ENCODE measurements at regions not wholly inside any gene's neighbourhood (a gene's known extent, or its start where the extent isn't known, plus 50 kb on each side); places are given as distances from the start of the nearest gene placed in this dataset.
A peak's percentile ranks its signal among the peaks of the same experiment; 100 is the strongest.
"Not testable (repeated sequence)": the region's sequence is repeated elsewhere in the genome, so short reads cannot be mapped to it uniquely, and the experiment has no call there.

- DNase-seq (ENCODE audit: low spot score), result not testable (repeated sequence)
These were observed 357.3 kb upstream of the WSB1 start for GRCh38 chr17:26936645-26937044.

GRCh38 chr17:26937750-26938322 is 356.1 kb upstream of the WSB1 start:
- not testable (repeated sequence) for DNase-seq (ENCODE audit: low spot score)

- not testable (repeated sequence) for DNase-seq (ENCODE audit: low spot score)
These were observed 354.2 kb upstream of the WSB1 start for GRCh38 chr17:26939755-26940154.

- not testable (repeated sequence) for DNase-seq (ENCODE audit: low spot score)
These were observed 353.3 kb upstream of the WSB1 start for GRCh38 chr17:26940587-26940986.

GRCh38 chr17:26962255-26963162 is 331.4 kb upstream of the WSB1 start:
- DNase-seq (ENCODE audit: low spot score), result no peak

GRCh38 chr17:26963163-26963503 is 330.8 kb upstream of the WSB1 start:
- no peak for DNase-seq (ENCODE audit: low spot score)

GRCh38 chr17:26965898-26966624 is 327.9 kb upstream of the WSB1 start:
- not testable (repeated sequence) for DNase-seq (ENCODE audit: low spot score)

- DNase-seq (ENCODE audit: low spot score), result not testable (repeated sequence)
These were observed 327.2 kb upstream of the WSB1 start for GRCh38 chr17:26966625-26967179.

- not testable (repeated sequence) for DNase-seq (ENCODE audit: low spot score)
These were observed 312.0 kb upstream of the WSB1 start for GRCh38 chr17:26981845-26982425.

GRCh38 chr17:26982563-26982962 is 311.4 kb upstream of the WSB1 start:
- DNase-seq (ENCODE audit: low spot score), result not testable (repeated sequence)

- not testable (repeated sequence) for DNase-seq (ENCODE audit: low spot score)
These were observed 306.1 kb upstream of the WSB1 start for GRCh38 chr17:26987851-26988250.

GRCh38 chr17:26994648-26995047 is 299.3 kb upstream of the WSB1 start:
- not testable (repeated sequence) for DNase-seq (ENCODE audit: low spot score)

- not testable (repeated sequence) for DNase-seq (ENCODE audit: low spot score)
These were observed 297.6 kb upstream of the WSB1 start for GRCh38 chr17:26996146-26996916.

- DNase-seq (ENCODE audit: low spot score), result not testable (repeated sequence)
These were observed 286.0 kb upstream of the WSB1 start for GRCh38 chr17:27007734-27008531.

- DNase-seq (ENCODE audit: low spot score), result no peak
These were observed 284.8 kb upstream of the WSB1 start for GRCh38 chr17:27009087-27009486.

GRCh38 chr17:27010138-27010537 is 283.8 kb upstream of the WSB1 start:
- not testable (repeated sequence) for DNase-seq (ENCODE audit: low spot score)

GRCh38 chr17:27030552-27030951 is 263.4 kb upstream of the WSB1 start:
- DNase-seq (ENCODE audit: low spot score), result not testable (repeated sequence)

GRCh38 chr17:27038676-27039075 is 255.2 kb upstream of the WSB1 start:
- peak; percentile 36 for DNase-seq (ENCODE audit: low spot score)

GRCh38 chr17:27045039-27045438 is 248.9 kb upstream of the WSB1 start:
- DNase-seq (ENCODE audit: low spot score), result not testable (repeated sequence)

GRCh38 chr17:27049104-27049784 is 244.7 kb upstream of the WSB1 start:
- no peak for DNase-seq (ENCODE audit: low spot score)

Data from SW480 (cell line).